ENCODE measurements at regions not wholly inside any gene's neighbourhood (a gene's known extent, or its start where the extent isn't known, plus 50 kb on each side); places are given as distances from the start of the nearest gene placed in this dataset.

DNA sequence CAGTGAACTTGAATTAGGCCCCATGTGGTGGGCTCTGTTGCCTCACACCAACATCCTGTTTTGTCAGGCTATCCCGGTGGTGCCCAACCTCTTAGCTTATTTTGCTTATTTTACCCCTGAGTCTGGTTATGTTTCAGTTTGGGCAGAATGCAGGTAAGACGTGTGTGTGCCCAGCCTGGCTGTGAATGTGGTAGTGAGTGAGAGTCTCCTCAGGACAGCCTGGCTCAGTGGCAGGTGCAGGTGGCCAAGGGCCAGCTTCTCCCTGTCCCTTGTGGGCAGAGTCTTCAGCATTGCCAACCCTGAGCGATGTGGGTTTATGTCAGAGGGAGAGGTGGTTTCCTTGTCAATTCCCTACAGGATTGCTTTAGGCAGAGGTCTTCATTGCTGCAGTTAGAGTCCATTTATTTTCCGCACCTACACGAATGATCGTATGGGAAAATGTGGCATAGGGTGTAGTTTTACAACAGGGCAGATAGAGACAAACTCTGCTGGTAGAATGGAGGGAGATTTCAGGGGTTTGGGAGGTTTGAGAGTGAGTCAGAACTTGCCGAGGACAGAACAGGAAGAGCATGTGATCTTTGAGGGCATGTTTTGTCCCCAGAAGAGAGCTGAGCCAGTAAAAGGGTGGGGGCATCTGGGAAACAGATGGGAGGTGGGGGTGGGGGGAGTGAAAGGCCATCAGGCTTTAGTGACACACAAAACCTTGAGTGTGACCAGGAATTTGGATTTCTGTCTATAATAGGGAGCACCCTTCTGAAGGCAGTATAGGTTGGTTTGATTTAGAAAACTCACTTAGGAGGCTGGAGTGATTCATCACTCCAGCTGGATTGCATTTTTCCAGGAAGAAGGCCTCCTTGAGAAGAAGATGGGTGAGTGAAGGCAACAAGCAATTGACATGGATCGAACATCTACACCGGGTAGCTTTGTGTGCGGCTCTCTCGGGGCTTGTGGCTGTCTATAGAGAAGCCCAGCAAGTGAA is 156.2 kb upstream of the CELF4 start:
- Histone ChIP-seq H3K36me3 (no peaks in the 10 kb centered on the region), H3K4me1 (no peaks in the 10 kb centered on the region), H3K27me3 (no peaks in the 10 kb centered on the region), H3K4me3 (no peak overlapping the region), H3K27ac (peak overlapping the region; percentile 17), H3K9me3 (no peaks in the 10 kb centered on the region)
- 73% methylated on average over 11 of the region's 11 CpGs for WGBS
- no peak for TF ChIP-seq POLR2A (IDR thresholded peaks at IDR 0.05)
- DNase-seq (ENCODE audit: low spot score in 2 of 2) = no peak

- no peak overlapping the region for H3K27ac ChIP-seq
- DNase-seq (ENCODE audit: low spot score in 2 of 2) = peak in 1 of 2 donors; percentile 54
- H3K36me3 ChIP-seq = no peaks in the 10 kb centered on the region
- H3K9me3 ChIP-seq = no peaks in the 10 kb centered on the region
- TF ChIP-seq POLR2AphosphoS5 (IDR thresholded peaks at IDR 0.05) = no peak
- no peak for TF ChIP-seq EP300 (IDR thresholded peaks at IDR 0.05)
- TF ChIP-seq, protein P1, sequence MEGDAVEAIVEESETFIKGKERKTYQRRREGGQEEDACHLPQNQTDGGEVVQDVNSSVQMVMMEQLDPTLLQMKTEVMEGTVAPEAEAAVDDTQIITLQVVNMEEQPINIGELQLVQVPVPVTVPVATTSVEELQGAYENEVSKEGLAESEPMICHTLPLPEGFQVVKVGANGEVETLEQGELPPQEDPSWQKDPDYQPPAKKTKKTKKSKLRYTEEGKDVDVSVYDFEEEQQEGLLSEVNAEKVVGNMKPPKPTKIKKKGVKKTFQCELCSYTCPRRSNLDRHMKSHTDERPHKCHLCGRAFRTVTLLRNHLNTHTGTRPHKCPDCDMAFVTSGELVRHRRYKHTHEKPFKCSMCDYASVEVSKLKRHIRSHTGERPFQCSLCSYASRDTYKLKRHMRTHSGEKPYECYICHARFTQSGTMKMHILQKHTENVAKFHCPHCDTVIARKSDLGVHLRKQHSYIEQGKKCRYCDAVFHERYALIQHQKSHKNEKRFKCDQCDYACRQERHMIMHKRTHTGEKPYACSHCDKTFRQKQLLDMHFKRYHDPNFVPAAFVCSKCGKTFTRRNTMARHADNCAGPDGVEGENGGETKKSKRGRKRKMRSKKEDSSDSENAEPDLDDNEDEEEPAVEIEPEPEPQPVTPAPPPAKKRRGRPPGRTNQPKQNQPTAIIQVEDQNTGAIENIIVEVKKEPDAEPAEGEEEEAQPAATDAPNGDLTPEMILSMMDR (IDR thresholded peaks at IDR 0.05) = no peak
- TF ChIP-seq POLR2A (IDR thresholded peaks at IDR 0.05) = no peak
- no peaks in the 10 kb centered on the region for H3K4me1 ChIP-seq
- no peaks in the 10 kb centered on the region for H3K27me3 ChIP-seq
- H3K4me3 ChIP-seq = no peak overlapping the region
- 92% methylated on average over 4 of the region's 4 CpGs for WGBS
These were observed 155.1 kb upstream of the CELF4 start for GRCh38 chr18:37720663-37721062.

DNA sequence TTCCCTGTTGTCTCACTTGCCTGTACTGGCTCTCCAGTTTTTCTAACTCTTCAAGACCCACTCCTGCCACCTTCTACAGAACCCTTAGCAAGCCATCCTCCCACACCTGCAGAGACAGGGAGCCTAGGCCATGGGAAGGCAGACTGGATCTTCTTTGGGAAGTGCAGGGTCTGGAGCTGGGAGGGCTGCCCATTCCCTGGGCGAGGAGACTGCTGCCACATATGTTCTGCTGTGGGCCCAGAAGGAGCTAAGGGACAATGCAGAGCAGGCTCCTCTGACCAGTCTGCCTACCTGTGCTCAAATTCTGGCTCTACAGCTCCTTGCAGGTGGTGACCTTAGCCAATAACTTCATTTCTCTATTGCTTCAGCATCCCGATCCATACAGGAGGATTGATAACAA is 152.1 kb upstream of the CELF4 start:
- Histone ChIP-seq H3K4me3 (no peak overlapping the region), H3K36me3 (no peaks in the 10 kb centered on the region), H3K27me3 (no peaks in the 10 kb centered on the region), H3K4me1 (no peaks in the 10 kb centered on the region), H3K9me3 (no peaks in the 10 kb centered on the region), H3K27ac (no peak overlapping the region)
- no peak for TF ChIP-seq EP300 (IDR thresholded peaks at IDR 0.05)
- no peak for TF ChIP-seq POLR2AphosphoS5 (IDR thresholded peaks at IDR 0.05)
- TF ChIP-seq, protein P1 (IDR thresholded peaks at IDR 0.05) = no peak
- TF ChIP-seq POLR2A (IDR thresholded peaks at IDR 0.05) = no peak
- DNase-seq (ENCODE audit: low spot score in 2 of 2) = no peak
- 82% methylated on average over 2 of the region's 2 CpGs for WGBS

GRCh38 chr18:37717098-37717497 is 151.5 kb upstream of the CELF4 start:
- H3K4me1 ChIP-seq = no peaks in the 10 kb centered on the region
- H3K27me3 ChIP-seq = no peaks in the 10 kb centered on the region
- DNase-seq (ENCODE audit: low spot score in 2 of 2) = no peak
- no peak overlapping the region for H3K27ac ChIP-seq
- H3K36me3 ChIP-seq = no peaks in the 10 kb centered on the region
- no peak overlapping the region for H3K4me3 ChIP-seq
- WGBS = 24% methylated on average over 2 of the region's 2 CpGs
- TF ChIP-seq EP300 (IDR thresholded peaks at IDR 0.05) (no peak), POLR2A (IDR thresholded peaks at IDR 0.05) (no peak), POLR2AphosphoS5 (IDR thresholded peaks at IDR 0.05) (no peak)
- TF ChIP-seq, protein P1 (IDR thresholded peaks at IDR 0.05) = no peak
- no peaks in the 10 kb centered on the region for H3K9me3 ChIP-seq

GRCh38 chr18:37716106-37716735 is 150.6 kb upstream of the CELF4 start:
- no peak overlapping the region for H3K27ac ChIP-seq

More at GRCh38 chr18:37716106-37716735, 150.6 kb upstream of the CELF4 start:
- Histone ChIP-seq H3K9me3 (no peaks in the 10 kb centered on the region), H3K27me3 (no peaks in the 10 kb centered on the region), H3K4me1 (no peaks in the 10 kb centered on the region), H3K36me3 (no peaks in the 10 kb centered on the region), H3K4me3 (no peak overlapping the region)
- TF ChIP-seq POLR2A (IDR thresholded peaks at IDR 0.05) = no peak
- TF ChIP-seq POLR2AphosphoS5 (IDR thresholded peaks at IDR 0.05) = no peak
- TF ChIP-seq EP300 (IDR thresholded peaks at IDR 0.05) = no peak
- TF ChIP-seq, protein P1 (IDR thresholded peaks at IDR 0.05) = no peak
- no peak for DNase-seq (ENCODE audit: low spot score in 2 of 2)
- WGBS = 80% methylated on average over 5 of the region's 5 CpGs
